GM21619 (cell line): ENCODE measurements at regions not wholly inside any gene's neighbourhood (a gene's known extent, or its start where the extent isn't known, plus 50 kb on each side); places are given as distances from the start of the nearest gene placed in this dataset.
A peak's percentile ranks its signal among the peaks of the same experiment; 100 is the strongest.
"Not testable (repeated sequence)": the region's sequence is repeated elsewhere in the genome, so short reads cannot be mapped to it uniquely, and the experiment has no call there.

Experiments
- ATAC-seq: cut with Tn5 transposase; IDR thresholded peaks from one replicate; pipeline ENCODE4 v1.9.1; 2021; ENCODE audit not compliant: unreplicated experiment

- ATAC-seq = not testable (repeated sequence)
Observed at GRCh38 chr5:163340378-163340777, 97.0 kb upstream of the CCNG1 start.

DNA sequence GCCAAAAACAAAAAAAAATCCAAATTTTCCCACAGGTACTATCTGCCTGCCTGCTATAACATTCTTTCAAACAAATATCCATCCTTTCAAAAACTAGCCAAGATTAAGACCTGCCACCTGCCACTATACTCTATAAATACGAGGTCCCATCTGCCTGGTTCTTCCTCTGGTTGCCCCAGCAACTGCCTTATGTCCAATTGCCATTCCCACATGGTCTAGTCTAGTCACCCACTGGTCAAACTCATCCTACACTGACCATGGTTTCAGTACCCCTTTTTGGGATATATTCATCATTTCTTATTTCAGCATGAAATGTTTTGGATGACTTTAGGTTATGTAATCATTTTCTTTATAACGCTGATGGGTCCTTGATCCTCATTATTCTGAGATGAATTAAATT is 95.1 kb upstream of the CCNG1 start:
- no peak for ATAC-seq

GRCh38 chr5:163345216-163345615 is 92.2 kb upstream of the CCNG1 start:
- no peak for ATAC-seq

DNA sequence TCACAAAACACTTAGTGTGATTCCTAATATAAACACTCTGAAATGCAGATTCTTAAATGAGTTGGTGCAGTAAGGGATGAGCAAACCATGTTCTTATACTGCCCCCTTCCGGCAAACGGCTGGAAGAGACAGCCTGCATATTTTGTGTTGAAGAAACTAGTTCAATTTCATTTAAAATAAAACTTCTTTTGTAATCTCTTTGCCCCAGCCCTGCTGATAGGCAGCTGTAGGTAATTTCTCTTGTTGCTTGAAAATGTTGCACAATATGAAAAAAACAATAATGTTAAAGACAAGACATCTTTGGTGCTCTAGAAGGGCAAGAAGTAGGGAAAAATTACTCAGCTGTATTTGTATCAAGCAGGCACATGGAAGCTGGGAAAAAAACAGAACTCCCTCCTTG is 89.7 kb upstream of the CCNG1 start:
- peak; percentile 79 for ATAC-seq

GRCh38 chr5:163350083-163350482 is 87.3 kb upstream of the CCNG1 start:
- ATAC-seq = no peak

GRCh38 chr5:163352531-163352930 is 84.9 kb upstream of the CCNG1 start:
- no peak for ATAC-seq

GRCh38 chr5:163355811-163356210 is 81.6 kb upstream of the CCNG1 start:
- ATAC-seq = not testable (repeated sequence)

GRCh38 chr5:163357636-163358035 is 79.8 kb upstream of the CCNG1 start:
- ATAC-seq = no peak

DNA sequence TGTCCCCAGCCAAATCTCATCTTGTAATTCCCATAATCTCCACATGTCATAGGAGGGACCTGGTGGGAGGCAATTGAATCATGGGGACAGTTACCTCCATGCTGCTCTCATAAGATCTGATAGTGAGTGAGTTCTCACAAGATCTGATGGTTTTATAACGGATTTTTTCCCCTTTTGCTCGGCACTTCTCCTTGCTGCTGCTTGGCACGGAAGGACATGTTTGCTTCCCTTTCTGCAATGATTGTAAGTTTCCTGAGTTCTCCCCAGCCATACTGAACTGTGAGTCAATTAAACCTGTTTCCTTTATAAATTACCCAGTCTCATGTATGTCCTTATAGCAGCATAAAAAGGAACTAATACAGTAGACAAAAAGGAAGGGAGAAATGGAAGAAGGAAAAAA is 76.7 kb upstream of the CCNG1 start:
- no peak for ATAC-seq

DNA sequence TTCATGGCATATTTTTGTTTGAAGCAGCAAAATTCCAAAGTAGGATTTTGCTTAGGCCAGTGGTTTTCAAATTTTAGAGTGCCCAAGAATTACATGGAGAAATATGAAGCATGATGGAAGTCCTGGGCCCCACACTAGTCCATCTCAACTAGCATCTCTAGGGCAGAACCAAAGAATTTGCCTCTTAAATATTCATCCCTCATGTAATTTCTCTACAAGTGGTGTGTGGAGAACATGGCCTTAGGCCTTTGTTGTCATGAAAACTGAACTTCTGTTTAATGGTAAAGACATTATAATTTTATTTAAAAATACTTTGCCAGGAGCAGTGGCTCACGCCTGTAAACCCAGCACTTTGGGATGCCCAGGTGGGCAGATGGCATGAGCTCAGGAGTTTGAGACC is 75.9 kb upstream of the CCNG1 start:
- ATAC-seq = no peak

DNA sequence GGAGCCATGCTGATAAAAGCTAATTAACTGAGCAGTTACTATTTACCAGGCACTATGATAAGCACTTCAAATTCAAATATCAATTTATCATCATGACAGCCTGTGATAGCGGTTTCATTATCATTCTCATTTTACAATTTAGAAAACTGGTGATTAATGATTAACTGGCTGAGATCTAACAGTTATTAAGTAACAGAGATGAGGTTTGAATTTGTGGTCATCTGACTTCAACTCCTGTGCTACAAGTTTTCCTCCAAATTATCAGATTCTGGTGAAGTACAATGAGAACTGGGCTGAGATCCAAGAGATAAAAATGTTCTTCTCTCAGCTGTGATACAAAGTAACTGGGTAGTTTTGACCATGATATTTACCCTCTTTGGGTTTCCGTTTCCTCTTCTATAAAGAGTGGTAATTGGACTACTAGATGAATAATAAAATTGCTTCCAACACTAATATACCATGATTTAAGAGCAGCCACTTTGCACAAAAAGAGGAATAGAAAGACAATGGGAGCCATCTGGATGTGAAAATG is 74.5 kb upstream of the CCNG1 start:
- peak; percentile 51 for ATAC-seq

DNA sequence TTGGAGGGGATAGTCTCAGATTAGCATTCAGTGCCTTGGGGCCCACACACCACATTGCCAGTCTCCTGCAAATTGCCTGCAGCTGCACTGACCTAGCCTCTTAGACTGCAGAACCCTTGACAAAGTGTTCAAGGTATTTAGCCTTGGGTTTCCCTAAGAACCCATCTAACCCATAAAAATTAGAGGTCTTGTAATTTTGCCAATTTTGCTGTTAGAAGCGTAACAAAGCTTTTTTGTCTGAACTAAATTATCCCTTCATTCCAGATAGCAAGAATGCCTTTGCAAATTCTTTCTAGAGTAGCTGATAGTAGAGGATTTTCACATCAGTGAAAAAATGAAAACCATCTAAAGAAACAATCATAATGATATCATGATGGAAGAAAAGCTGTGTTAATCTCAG is 74.0 kb upstream of the CCNG1 start:
- ATAC-seq = no peak

- ATAC-seq = no peak
Observed at GRCh38 chr5:163366757-163367156, 70.6 kb upstream of the CCNG1 start.

GRCh38 chr5:163369776-163370385 is 67.5 kb upstream of the CCNG1 start:
- no peak for ATAC-seq

- ATAC-seq = no peak
Observed at GRCh38 chr5:163373436-163374084, 63.8 kb upstream of the CCNG1 start.

GRCh38 chr5:163377982-163378381 is 59.4 kb upstream of the CCNG1 start:
- ATAC-seq = no peak

GRCh38 chr5:163379298-163380155 is 57.9 kb upstream of the CCNG1 start:
- no peak for ATAC-seq

DNA sequence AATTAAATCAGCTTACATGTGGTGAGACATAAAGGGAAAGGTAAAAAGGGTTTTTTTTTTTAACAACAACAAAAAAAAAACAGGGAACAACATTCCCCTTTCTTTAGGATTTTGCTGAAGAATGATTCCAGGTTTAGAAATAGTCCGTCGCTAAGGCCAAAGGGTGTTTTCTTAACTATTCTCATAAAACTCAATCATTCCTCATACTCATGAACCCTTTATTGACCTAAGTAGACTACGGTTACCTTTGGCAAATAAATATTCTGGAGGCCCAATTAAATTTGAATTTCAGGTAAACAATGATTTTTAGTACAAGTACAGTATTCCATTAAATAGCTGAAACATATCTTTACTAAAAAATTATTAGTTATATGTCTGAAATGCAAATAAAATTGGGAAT is 55.6 kb upstream of the CCNG1 start:
- ATAC-seq = no peak

- ATAC-seq = no peak
Observed at GRCh38 chr5:163383754-163384153, 53.6 kb upstream of the CCNG1 start.

DNA sequence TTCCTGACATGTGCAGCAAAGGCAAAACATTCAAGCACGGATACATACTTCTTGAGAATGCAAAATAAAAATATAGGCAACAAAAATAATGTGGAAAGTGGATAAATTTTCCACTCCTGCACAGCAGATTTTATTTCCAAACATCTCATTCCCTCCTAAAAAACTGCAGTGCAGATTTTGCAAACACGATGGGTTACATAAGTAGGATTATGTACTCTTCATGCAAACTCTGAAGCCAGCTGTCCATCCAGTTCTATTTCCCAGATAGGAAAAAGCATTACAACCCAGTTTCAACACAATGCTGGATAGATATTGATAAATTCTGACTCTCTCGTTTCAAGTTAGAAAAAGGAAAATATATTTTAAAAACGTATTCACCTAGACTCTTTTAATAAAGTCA is 52.7 kb upstream of the CCNG1 start:
- ATAC-seq = no peak

DNA sequence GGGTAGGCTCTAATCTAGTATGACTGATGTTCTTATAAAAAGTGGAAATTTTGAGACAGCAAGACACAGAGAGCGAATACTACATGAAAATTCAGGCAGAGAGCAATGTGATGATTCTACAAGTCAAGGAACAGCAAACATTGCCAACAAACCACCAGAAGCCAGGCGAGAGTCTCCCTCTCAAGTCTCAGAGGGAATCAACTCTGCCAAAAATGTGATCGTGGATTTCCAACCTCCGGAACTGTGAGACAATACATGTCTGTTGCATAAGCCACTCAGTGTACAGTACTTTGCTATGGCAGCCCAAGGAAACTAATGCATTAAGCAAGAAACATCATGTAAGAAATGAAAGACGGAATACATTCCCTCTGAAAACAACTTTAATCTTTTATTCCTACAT is 52.1 kb upstream of the CCNG1 start:
- no peak for ATAC-seq

GRCh38 chr5:163385824-163386223 is 51.6 kb upstream of the CCNG1 start:
- no peak for ATAC-seq
